Astrocyte of the cerebellum (primary cell): ENCODE measurements at regions not wholly inside any gene's neighbourhood (a gene's known extent, or its start where the extent isn't known, plus 50 kb on each side); places are given as distances from the start of the nearest gene placed in this dataset.

Experiments used
- DNase-seq: peaks from one replicate; pipeline ENCODE4 v3.0.0-alpha.2; 2011; ENCODE audit warnings: low read depth
- H3K4me3 ChIP-seq: 2 replicates; pipeline ENCODE4 v1.5.1; 2011; ENCODE audit warnings: mild to moderate bottlenecking, low read depth, low read length, moderate library complexity
- in situ Hi-C: cut with HindIII; loops from 2 replicates; pipeline ENCODE4 v1.10.0; 2017; ENCODE audit warnings: low sequenced_read_pairs
- TF ChIP-seq, protein P1 (sequence below): IDR thresholded peaks from 2 replicates; pipeline ENCODE4 v1.5.1; 2012; ENCODE audit warnings: low read length, low read depth, moderate library complexity, mild to moderate bottlenecking; ENCODE audit errors: missing control alignments

DNA sequence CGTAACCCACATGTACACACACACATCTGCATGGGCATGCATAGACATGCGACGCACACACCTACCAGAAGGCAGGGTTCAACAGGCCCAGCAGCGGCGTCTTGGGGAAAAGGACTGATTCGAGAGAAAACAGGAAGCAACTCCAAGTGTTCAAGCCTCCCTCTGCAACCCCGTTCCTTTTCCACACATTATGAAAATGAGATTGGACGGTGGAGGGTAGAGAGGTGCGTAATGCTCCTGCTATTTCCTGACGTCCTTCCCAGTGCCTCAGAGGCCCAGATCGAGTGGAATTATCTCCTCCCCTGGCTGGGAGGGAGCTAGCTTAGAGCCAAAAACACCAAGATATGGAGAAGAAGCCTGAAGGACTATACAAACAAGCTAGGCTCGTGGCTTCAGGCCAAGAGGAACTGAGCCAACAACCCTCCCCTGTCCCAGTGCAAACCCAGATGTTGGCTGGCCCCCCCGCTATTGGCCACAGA lies 289.2 kb downstream of the MN1 start:
- peak; percentile 88 for DNase-seq
- no peak overlapping the region for H3K4me3 ChIP-seq
- in situ Hi-C loops, result no loop called here
- TF ChIP-seq, protein P1, sequence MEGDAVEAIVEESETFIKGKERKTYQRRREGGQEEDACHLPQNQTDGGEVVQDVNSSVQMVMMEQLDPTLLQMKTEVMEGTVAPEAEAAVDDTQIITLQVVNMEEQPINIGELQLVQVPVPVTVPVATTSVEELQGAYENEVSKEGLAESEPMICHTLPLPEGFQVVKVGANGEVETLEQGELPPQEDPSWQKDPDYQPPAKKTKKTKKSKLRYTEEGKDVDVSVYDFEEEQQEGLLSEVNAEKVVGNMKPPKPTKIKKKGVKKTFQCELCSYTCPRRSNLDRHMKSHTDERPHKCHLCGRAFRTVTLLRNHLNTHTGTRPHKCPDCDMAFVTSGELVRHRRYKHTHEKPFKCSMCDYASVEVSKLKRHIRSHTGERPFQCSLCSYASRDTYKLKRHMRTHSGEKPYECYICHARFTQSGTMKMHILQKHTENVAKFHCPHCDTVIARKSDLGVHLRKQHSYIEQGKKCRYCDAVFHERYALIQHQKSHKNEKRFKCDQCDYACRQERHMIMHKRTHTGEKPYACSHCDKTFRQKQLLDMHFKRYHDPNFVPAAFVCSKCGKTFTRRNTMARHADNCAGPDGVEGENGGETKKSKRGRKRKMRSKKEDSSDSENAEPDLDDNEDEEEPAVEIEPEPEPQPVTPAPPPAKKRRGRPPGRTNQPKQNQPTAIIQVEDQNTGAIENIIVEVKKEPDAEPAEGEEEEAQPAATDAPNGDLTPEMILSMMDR, result no peak

DNA sequence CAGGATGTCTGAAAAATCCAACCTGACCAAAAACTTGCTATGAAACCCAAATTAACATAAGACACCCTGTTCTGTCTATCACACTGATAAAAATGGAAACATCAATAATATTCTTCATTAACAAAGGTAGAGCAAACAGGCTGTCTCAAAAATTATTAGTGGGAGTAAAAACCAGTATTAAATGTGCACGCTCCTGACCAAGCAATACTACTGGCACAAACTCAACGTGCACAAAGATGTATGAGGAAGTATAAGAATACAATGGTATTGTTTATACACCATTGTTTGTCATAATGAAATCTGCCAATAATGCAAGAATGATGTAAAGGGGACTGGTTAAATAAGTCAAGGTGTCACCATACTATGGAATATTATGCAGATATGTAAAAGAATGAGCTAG lies 288.5 kb downstream of the MN1 start:
- in situ Hi-C loops, result no loop called here
- TF ChIP-seq, protein P1, result no peak
- no peak overlapping the region for H3K4me3 ChIP-seq
- DNase-seq, result no peak

DNA sequence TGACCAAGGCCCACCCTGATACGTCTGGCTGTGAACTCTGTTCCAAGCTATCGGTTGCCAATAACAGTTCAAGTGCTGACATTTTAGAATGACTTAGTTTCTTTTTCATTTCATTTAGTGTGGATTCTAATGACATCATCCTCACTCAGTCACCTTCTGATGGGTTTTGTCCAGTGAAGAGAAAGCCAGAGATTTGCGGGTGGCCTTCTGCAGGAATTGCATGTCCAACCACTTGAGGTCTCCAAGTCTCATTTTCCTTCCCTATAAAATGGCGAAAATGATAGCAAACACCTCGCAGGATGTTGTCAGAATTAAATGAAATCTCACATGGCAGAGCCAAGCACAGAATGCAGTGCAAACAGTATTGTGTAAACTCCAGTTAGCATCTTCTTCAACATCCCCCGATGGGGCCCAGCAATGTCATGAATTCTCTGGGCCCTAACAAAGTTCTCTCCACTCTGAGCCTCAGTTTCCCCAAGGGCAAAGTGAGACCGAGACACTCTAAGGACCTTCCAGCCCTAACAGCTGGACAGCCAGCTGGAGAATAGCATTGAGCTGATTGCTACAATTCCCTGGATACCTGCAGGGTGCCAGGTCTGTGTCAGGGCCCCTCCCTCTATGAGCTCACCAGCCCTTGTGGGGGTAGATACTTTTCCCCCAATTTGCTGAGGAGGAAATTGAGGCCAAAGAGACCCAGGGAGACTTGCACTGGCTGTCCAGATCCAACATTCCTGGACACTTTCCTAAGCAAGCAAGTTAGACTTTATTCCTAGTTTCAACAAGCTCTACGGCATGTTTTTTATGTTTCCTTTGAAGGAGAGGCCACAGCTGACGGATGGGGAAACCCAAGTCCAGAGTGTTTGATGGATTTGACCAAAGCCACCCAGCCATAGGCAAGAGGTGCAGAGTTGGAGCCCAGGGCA lies 286.7 kb downstream of the MN1 start:
- no peak for DNase-seq
- in situ Hi-C loops, result no loop called here
- TF ChIP-seq, protein P1, result no peak
- no peak overlapping the region for H3K4me3 ChIP-seq

- in situ Hi-C loops, result no loop called here
- no peak for DNase-seq
- TF ChIP-seq, protein P1, result no peak
- no peak overlapping the region for H3K4me3 ChIP-seq
These were observed 284.0 kb downstream of the MN1 start for GRCh38 chr22:27517361-27518155.

DNA sequence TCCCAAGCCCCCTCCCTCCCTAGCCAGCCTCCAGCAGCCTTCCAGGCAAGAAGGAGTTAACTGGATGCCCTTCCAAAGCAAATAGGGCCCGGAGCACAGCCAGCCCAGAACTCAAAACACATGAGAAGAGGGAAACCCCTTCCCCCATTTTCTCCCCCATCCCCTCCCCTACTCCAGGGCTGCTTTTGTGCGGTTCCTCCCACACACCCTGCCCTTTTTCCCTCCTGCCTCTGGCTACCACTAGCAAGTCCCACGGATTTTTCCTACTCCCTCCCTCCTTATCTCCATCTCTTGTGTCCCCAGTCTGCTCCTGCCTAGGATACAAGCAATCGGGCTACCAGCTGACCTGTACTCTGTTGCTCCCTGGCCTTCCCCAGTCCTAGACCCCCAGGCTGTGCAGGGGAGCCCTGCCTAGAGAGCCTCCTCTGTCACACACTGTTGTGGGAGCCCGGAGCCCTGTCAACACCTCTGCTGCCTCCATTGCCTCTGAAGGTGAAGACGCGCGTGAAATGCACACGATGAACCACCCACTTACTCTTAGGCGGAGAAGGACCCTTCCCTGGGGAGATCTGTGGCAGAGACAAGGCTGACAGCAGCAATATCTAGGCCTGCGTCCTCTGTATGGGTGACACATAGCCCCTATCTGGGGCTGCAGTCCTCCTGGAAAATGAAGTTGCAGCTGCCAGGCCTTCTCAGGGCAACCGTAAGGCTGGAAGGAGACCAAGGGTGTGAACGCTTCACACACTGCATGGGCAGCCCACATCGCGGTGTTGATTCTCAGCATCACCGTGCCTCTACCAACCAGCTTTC lies 282.8 kb downstream of the MN1 start:
- DNase-seq, result no peak
- TF ChIP-seq, protein P1, result no peak
- in situ Hi-C loops, result no loop called here
- H3K4me3 ChIP-seq, result no peak overlapping the region

DNA sequence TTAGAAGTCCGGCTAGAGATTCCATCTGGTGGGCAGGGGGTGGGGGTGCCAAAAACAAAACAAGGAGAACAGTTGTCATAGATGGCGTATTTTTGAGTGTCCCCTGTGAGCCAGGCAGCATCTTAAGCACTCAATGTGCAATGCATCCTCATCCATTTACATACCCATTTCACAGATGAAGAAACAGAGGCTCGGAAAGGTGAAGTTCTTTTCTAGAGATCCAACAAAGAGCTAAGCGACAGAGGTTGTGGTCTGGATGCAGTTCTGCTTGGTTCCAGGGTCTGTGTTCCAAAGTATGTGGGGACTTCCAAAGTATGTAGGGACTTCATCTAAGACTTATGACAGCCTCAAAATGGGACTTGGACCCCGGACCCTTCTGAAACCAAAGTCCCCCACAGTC lies 277.8 kb downstream of the MN1 start:
- in situ Hi-C loops, result no loop called here
- DNase-seq, result no peak
- H3K4me3 ChIP-seq, result no peak overlapping the region
- TF ChIP-seq, protein P1, result no peak
